Glutamatergic neuron (in vitro differentiated cells): ENCODE measurements at regions not wholly inside any gene's neighbourhood (a gene's known extent, or its start where the extent isn't known, plus 50 kb on each side); places are given as distances from the start of the nearest gene placed in this dataset.

Experiments
- DNase-seq: peaks from one replicate; pipeline ENCODE4 v3.0.0; 2022
- H3K27ac Mint-ChIP-seq: one replicate; pipeline ENCODE4 v1.8.0; 2020; ENCODE audit warnings: mild to moderate bottlenecking, mixed read lengths, inconsistent platforms; ENCODE audit not compliant: unreplicated experiment
- H3K27me3 Mint-ChIP-seq: one replicate; pipeline ENCODE4 v1.8.0; 2020; ENCODE audit warnings: mild to moderate bottlenecking, moderate library complexity, mixed read lengths, inconsistent platforms; ENCODE audit not compliant: unreplicated experiment
- H3K36me3 Mint-ChIP-seq: one replicate; pipeline ENCODE4 v1.8.0; 2020; ENCODE audit warnings: mild to moderate bottlenecking, mixed read lengths, inconsistent platforms; ENCODE audit not compliant: unreplicated experiment
- H3K4me1 Mint-ChIP-seq: one replicate; pipeline ENCODE4 v1.8.0; 2020; ENCODE audit warnings: mild to moderate bottlenecking, low read depth, mixed read lengths, inconsistent platforms; ENCODE audit not compliant: unreplicated experiment
- H3K4me3 Mint-ChIP-seq: one replicate; pipeline ENCODE4 v1.8.0; 2020; ENCODE audit warnings: mild to moderate bottlenecking, mixed read lengths, inconsistent platforms; ENCODE audit not compliant: unreplicated experiment
- H3K9me3 Mint-ChIP-seq: one replicate; pipeline ENCODE4 v1.8.0; 2020; ENCODE audit warnings: mild to moderate bottlenecking, moderate library complexity, mixed read lengths, inconsistent platforms; ENCODE audit not compliant: unreplicated experiment
- CTCF ChIP-seq: fragments of 200-600 bp; sonication (generic); IDR thresholded peaks from one replicate; pipeline ENCODE4 v1.5.0; 2021; ENCODE audit not compliant: partially characterized antibody, unreplicated experiment

DNA sequence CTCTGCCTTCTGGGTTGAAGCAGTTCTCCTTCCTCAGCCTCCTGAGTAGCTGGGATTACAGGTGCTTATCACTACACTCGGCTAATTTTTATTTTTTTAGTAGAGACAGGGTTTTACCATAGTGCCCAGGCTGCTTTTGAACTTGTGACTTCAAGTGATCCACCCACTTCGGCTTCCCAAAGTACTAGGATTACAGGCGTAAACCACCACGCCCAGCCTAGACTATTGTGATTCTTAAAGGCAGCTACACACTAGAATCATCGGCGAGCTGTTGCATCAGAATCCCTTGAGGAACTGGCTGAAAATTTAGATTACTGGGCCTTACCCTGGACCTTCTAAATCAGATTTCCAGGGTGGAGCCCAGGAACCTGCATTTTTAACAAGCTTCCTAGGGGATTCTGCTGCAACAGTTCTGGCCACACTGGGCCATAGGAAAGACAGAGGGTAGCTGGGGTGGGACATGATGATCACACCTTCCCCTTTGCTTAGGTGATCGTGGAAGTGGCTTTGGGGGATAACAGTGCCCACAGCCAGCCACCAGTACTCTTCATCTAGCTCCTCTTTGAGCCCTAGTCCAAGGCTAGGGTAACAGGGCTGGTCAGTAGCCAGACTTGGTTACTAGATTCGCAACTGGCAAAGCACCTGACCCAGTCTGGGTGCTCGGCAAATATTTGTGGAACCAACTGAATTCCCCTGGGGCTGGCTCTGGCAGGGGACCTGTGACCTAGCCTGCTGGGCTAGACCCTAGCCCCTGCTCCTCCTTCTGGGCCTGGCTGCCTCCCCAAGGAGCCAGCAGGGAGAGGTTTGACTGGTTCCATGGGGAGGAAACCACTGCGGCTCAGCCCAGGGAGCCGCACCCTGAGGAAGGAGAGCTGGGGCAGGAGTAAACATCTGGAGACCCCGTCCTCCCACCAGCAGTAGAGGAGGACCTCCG lies 67.1 kb upstream of the DUSP5 start:
- Mint-ChIP-seq H3K4me3 (no peak overlapping the region), H3K4me1 (peaks cover 3% of the 10 kb centered on the region), H3K9me3 (peaks cover 2% of the 10 kb centered on the region), H3K27me3 (peaks cover 10% of the 10 kb centered on the region), H3K27ac (no peak overlapping the region), H3K36me3 (no peaks in the 10 kb centered on the region)
- no peak for TF ChIP-seq CTCF
- DNase-seq = no peak

GRCh38 chr10:110431659-110432058 lies 66.0 kb upstream of the DUSP5 start:
- no peak overlapping the region for H3K4me3 Mint-ChIP-seq
- peaks cover 10% of the 10 kb centered on the region for H3K27me3 Mint-ChIP-seq
- H3K27ac Mint-ChIP-seq = no peak overlapping the region

DNA sequence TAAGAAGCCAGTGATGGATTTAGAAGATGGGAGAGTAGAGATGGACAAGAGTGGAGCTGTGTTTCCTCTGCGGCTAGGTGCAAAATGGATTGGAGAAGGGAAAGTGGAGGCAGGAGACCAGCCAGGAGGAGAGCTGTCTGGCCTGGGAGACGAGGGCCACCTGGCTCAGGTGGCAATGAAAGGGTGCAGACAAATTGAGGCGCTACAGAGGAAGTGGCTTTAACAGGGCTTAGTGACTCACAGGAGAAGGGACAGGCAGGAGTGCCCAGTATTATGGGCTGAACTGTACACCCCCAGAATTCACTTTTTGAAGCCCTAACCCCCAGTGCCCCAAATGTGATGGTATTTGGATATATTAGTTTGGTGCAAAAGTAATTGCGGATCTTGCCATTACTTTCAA lies 65.6 kb upstream of the DUSP5 start:
- H3K36me3 Mint-ChIP-seq = no peaks in the 10 kb centered on the region
- peaks cover 2% of the 10 kb centered on the region for H3K9me3 Mint-ChIP-seq
- H3K4me1 Mint-ChIP-seq = peaks cover 3% of the 10 kb centered on the region
- no peak overlapping the region for H3K4me3 Mint-ChIP-seq
- no peak for DNase-seq
- no peak overlapping the region for H3K27ac Mint-ChIP-seq
- H3K27me3 Mint-ChIP-seq = peaks cover 8% of the 10 kb centered on the region
- TF ChIP-seq CTCF = no peak

More at GRCh38 chr10:110431659-110432058, 66.0 kb upstream of the DUSP5 start:
- DNase-seq = no peak
- no peak for TF ChIP-seq CTCF
- Mint-ChIP-seq H3K4me1 (peaks cover 3% of the 10 kb centered on the region), H3K36me3 (no peaks in the 10 kb centered on the region), H3K9me3 (peaks cover 2% of the 10 kb centered on the region)

DNA sequence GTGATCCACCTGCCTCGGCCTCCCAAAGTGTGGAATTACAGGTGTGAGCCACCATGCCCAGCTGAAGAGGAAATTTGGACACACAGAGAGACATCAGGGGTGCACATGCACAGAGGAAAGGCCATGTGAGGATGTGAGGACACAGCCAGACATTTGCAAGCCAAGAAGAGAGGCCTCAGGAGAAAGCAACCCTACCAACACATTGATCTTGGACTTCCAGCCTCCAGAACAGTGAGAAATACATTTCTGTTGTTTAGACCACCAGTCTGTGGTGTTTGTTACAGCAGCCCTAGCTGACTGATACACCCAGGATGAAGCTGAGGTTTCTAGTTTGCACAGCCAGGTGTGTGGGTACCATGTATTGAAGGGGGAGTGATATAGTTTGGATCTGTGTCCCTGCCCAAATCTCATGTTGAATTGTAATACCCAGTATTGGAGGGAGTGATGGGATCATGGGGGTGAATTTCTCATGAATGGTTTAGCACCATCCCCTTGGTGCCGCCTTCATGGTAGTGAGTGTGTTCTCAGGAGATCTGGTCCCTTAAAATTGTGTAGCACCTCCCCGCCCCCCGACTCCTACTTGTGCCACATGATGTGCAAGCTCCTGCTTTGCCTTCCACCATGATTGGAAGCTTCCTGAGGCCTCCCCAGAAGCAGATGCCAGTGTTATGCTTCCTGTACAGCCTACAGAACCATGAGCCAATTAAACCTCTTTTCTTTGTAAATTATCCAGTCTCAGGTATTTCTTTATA lies 64.7 kb upstream of the DUSP5 start:
- DNase-seq = no peak
- Mint-ChIP-seq H3K27ac (no peak overlapping the region), H3K27me3 (peaks cover 10% of the 10 kb centered on the region), H3K4me3 (no peak overlapping the region), H3K36me3 (no peaks in the 10 kb centered on the region), H3K9me3 (peaks cover 6% of the 10 kb centered on the region), H3K4me1 (peaks cover 7% of the 10 kb centered on the region)
- TF ChIP-seq CTCF = no peak
